Inferior parietal cortex (tissue), 1 donor: ENCODE measurements at regions not wholly inside any gene's neighbourhood (a gene's known extent, or its start where the extent isn't known, plus 50 kb on each side); places are given as distances from the start of the nearest gene placed in this dataset.

Experiments used
- DNase-seq: peaks from one replicate; pipeline ENCODE4 v3.0.0-alpha.2; 2016; ENCODE audit errors: extremely low spot score

DNA sequence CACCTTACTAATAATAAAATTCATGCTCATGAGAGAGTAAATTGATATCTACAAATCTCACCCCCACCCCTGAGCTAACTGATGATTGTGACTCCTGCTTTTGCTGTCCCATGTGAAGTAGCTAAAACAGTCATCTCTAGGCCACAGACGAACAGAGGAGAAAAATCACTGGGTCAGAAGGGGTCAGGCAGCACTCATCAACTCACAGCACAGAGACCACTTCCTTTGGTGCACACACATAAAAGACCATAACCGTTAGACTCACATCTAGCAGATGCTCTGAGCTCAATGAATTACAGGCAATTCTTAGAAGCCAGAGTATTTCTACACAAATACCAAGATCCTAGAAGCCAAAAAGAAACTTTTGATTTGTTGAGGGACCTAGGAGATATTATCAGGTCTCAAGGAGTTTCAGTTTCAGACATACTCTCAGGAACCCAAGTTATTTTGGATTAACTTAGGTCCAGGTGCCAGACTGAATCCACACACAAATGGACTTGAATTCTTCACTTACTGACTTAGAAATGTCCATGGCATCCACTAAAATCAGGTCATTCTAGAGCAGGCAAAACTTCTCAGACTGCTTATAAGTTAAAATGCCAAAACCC lies 65.0 kb upstream of the TES start:
- no peak for DNase-seq

DNA sequence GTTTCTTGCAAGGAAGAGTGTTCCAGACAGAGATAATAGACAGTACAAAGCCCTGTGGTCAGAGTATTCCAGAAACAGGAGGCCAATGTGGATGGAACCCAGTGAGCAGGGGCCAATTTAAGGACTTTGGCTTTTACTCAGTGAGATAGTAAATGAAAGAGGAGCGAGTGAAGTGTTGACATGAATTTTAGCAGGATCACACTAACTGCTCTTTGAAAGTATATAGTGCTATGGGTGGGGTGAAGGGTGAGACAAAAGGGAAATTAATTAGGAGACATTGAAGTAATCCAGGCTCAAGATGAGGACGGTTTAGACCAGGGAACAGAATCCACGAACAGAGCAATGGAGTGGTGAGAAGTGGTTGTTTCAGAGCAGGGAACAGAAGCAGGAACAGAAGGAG lies 62.2 kb upstream of the TES start:
- no peak for DNase-seq

DNA sequence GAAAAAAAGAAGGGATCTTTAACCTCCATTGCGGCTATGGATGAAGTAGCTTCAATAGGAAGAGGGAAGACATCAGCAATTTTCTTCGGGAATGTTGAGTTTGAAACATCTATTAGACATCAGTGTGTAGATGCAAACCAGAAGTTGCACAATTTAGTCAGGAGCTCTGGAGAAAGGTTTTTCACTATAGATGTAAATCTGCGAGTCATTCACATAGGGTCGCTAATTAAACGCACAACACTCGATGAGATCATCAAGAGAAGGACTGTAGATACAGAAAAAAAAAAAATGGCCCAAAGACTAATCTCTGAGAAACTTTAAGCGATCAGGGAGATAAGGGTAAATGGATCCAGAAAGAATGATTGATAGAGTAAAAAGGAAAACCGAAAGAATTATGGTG lies 61.7 kb upstream of the TES start:
- DNase-seq = no peak

DNA sequence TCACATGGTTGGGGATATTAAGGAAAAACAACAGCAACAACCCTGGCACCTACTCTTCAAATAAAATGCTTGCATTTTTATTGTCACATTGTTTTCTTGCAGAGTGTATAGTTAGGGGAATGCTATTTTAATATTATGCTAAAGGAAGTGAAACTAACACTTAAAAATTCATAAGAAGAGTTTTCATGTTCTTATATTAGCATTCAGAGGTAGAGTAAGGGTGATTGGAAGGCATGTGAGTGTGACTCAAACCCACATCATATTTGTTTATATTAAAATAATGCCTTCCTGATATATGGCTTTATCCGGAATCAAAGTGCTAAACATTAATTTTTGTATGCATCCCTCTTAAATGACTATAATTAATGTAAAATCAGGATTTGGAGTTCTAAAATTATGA lies 59.8 kb upstream of the TES start:
- DNase-seq = no peak

DNA sequence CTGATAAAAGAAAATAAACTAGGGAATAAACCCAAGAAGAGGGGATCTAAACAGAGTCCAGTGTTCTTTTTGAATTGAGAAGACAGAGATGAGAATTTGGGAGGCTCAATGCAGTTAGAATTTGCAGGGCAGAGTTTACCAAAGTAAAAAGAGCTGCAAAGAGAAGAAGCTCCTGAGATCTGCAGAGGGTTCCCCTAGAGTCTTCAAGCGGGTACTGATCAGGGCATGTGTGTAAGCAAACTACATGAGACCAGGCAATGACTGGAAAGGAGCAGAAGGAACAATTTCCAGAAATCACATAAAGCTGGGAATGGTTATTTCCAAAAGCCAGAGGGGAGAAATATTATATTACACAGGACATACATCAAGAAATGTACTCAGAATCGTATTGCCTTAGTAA lies 58.1 kb upstream of the TES start:
- no peak for DNase-seq

DNA sequence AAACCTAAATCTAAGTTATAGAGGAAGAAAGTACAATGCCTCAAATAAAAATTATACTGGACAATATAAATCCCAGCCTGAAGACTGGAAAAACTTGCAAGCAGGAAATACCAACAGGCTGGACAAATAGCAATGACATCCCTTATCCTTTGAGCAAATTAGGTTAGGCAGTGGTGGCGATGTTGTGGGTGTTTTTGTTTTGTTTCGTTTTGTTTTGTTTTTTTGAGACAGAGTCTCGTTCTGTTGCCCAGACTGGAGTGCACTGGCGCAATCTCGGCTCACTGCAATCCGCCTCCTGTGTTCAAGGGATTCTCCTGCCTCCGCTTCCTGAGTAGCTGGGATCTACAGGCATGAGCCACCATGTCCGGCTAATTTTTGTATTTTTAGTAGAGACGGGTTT lies 57.3 kb upstream of the TES start:
- no peak for DNase-seq

DNA sequence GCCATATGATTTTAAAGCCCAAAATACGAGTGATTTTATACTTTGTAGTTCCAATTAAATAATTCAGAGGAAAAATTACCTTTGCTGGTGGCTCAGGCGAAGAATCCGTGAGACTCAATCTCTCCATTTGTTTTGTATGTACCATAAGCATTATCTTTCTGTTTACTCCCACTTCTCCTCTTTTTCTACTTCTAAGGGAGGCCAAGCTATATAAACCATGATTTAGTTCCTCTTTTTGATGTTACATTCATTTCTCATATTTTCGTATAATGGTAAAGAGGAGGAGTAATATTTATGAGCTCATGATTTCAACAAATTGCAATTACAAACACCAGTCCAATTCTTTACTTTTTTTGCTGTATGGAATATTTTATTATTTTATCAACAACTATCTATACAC lies 50.6 kb upstream of the TES start:
- no peak for DNase-seq
